ENCODE measurements at regions not wholly inside any gene's neighbourhood (a gene's known extent, or its start where the extent isn't known, plus 50 kb on each side); places are given as distances from the start of the nearest gene placed in this dataset.
"Not testable (repeated sequence)": the region's sequence is repeated elsewhere in the genome, so short reads cannot be mapped to it uniquely, and the experiment has no call there.

DNA sequence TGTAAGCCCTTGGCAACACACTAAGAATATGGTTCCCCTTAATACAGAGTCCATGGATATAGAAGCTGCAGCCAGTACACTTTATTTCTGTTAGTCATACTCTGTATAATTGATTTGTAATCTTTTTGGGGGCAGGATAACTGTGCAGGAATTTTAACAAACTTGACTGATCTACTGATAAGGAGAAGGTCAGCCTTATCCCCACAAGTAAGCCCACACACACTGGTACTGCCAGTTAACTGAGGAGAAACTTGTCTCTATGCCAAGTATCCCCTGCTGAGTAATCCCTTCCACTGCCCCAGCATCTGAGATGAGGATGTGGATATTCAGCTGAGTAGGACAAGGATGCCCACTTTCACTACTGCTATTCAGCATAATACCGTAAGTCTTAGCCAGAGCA is 154.9 kb upstream of the CXXC4 start (continued):
- no peak for TF ChIP-seq ZNF426 (tag by site-specific recombination; IDR thresholded peaks at IDR 0.05)

DNA sequence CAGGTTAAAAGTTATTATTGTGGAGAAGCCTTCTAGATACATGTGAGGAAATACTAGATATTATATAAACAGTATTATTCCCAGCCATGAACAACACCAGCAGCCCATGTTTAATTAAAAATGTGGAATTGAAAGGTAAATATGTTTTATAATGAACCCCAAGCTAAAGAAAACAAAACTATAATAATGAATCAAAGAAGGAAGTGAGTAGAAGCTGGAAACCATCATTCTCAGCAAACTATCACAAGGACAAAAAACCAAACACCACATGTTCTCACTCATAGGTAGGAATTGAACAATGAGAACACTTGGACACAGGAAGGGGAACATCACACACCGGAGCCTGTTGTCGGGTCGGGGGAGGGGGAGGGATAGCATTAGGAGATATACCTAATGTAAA is 167.6 kb upstream of the CXXC4 start:
- H3K4me1 ChIP-seq (ENCODE audit: control insufficient read depth, insufficient read depth, low read length); H3K27ac ChIP-seq (ENCODE audit: extremely low read depth, low read depth, low read length); POLR2A ChIA-PET; H3K36me3 ChIP-seq (ENCODE audit: control insufficient read depth in 2 of 2, insufficient read depth in 1 of 2, low read length in 2 of 2); H3K9me3 ChIP-seq (ENCODE audit: control insufficient read depth, insufficient read depth, low read depth, low read length); H3K4me3 ChIP-seq (ENCODE audit: low read depth, low read length): not testable (repeated sequence)
- CTCF ChIA-PET, result interaction anchor here (0.5 kb wide), 1 partner anchor 19 kb away, joined by 3 read pairs; no protein-coding TSS in a partner anchor

DNA sequence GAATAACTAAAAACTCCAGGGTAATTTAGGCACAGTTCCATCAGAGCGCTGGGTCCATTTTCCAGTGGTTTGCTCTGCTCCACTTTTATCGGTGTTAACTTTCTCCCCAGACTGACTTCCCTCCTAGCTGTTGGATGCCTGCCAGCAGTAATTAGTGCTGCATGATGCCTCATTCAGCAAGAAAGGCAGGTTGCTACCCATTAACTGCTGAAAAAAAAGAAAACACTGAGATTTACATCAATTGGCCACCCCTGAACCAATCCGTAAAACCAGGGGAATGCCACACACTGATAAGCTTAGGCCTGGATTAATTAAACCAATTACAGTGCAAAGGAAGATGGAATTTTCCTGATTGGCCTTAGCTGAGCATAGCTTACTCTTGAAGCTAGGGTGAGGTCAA is 182.4 kb upstream of the CXXC4 start:
- CTCF ChIA-PET, result interaction anchor here (0.5 to 0.6 kb wide), 2 partner anchors 27 to 239 kb away, joined by 3 to 5 read pairs; no protein-coding TSS in a partner anchor
- no peaks in the 10 kb centered on the region for H3K36me3 ChIP-seq (ENCODE audit: control insufficient read depth in 2 of 2, insufficient read depth in 1 of 2, low read length in 2 of 2)
- POLR2A ChIA-PET, result no interaction called here
- H3K4me3 ChIP-seq (ENCODE audit: low read depth, low read length), result no peak overlapping the region
- H3K27ac ChIP-seq (ENCODE audit: extremely low read depth, low read depth, low read length), result no peak overlapping the region
- no peaks in the 10 kb centered on the region for H3K9me3 ChIP-seq (ENCODE audit: control insufficient read depth, insufficient read depth, low read depth, low read length)
- TF ChIP-seq KLF7 (tag by site-specific recombination; IDR thresholded peaks at IDR 0.05; ENCODE audit: borderline replicate concordance), result no peak
- no peak for TF ChIP-seq ZNF777 (tag by site-specific recombination; IDR thresholded peaks at IDR 0.05; ENCODE audit: borderline replicate concordance)
- TF ChIP-seq ZIC2 (tag by site-specific recombination; IDR thresholded peaks at IDR 0.05), result no peak
- no peak for TF ChIP-seq ZSCAN30 (tag by site-specific recombination; IDR thresholded peaks at IDR 0.05)
- TF ChIP-seq ZNF175 (tag by site-specific recombination; IDR thresholded peaks at IDR 0.05), result no peak
- no peak for TF ChIP-seq ZNF561 (tag by site-specific recombination; IDR thresholded peaks at IDR 0.05; ENCODE audit: borderline replicate concordance)
- no peak for TF ChIP-seq WT1 (tag by site-specific recombination; IDR thresholded peaks at IDR 0.05)
- no peak for TF ChIP-seq KLF8 (tag by site-specific recombination; IDR thresholded peaks at IDR 0.05)
- no peak for TF ChIP-seq SCRT1 (tag by site-specific recombination; IDR thresholded peaks at IDR 0.05; ENCODE audit: borderline replicate concordance)
- H3K4me1 ChIP-seq (ENCODE audit: control insufficient read depth, insufficient read depth, low read length), result no peaks in the 10 kb centered on the region

DNA sequence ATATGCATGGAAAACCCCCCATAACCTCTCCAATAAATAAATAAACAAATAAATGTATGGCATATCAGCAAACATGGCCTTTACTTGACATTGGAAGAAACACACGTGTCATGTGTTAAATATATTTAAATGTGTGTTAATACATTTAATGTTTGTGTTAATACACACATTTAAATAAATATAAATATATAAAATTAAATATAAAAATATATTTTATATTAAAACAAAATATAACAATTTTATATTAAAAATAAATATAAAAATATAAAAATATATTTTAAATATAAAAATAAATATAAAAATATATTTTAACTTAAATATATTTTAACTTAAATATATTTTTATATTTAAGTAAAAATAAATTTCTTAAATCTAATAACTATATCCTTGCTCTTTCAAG is 187.6 kb upstream of the CXXC4 start:
- no peaks in the 10 kb centered on the region for H3K4me1 ChIP-seq (ENCODE audit: control insufficient read depth, insufficient read depth, low read length)
- TF ChIP-seq ZNF571 (tag by site-specific recombination; IDR thresholded peaks at IDR 0.05), result no peak
- TF ChIP-seq MYNN (tag by site-specific recombination; IDR thresholded peaks at IDR 0.05; ENCODE audit: borderline replicate concordance), result no peak
- TF ChIP-seq ZNF239 (tag by site-specific recombination; IDR thresholded peaks at IDR 0.05), result no peak
- no peak for TF ChIP-seq SETDB1 (IDR thresholded peaks at IDR 0.05; ENCODE audit: insufficient read length, low read length)
- TF ChIP-seq ZNF558 (tag by site-specific recombination; IDR thresholded peaks at IDR 0.05), result no peak
- TF ChIP-seq OSR2 (tag by site-specific recombination; IDR thresholded peaks at IDR 0.05), result no peak
- TF ChIP-seq GLIS2 (tag by site-specific recombination; IDR thresholded peaks at IDR 0.05), result no peak
- TF ChIP-seq, protein P1, sequence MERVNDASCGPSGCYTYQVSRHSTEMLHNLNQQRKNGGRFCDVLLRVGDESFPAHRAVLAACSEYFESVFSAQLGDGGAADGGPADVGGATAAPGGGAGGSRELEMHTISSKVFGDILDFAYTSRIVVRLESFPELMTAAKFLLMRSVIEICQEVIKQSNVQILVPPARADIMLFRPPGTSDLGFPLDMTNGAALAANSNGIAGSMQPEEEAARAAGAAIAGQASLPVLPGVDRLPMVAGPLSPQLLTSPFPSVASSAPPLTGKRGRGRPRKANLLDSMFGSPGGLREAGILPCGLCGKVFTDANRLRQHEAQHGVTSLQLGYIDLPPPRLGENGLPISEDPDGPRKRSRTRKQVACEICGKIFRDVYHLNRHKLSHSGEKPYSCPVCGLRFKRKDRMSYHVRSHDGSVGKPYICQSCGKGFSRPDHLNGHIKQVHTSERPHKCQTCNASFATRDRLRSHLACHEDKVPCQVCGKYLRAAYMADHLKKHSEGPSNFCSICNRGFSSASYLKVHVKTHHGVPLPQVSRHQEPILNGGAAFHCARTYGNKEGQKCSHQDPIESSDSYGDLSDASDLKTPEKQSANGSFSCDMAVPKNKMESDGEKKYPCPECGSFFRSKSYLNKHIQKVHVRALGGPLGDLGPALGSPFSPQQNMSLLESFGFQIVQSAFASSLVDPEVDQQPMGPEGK (tag by site-specific recombination; IDR thresholded peaks at IDR 0.05), result no peak
- no peak for TF ChIP-seq ZNF837 (tag by site-specific recombination; IDR thresholded peaks at IDR 0.05)
- TF ChIP-seq GLI2 (tag by site-specific recombination; IDR thresholded peaks at IDR 0.05; ENCODE audit: borderline replicate concordance, low read depth), result no peak
- TF ChIP-seq, protein P2, sequence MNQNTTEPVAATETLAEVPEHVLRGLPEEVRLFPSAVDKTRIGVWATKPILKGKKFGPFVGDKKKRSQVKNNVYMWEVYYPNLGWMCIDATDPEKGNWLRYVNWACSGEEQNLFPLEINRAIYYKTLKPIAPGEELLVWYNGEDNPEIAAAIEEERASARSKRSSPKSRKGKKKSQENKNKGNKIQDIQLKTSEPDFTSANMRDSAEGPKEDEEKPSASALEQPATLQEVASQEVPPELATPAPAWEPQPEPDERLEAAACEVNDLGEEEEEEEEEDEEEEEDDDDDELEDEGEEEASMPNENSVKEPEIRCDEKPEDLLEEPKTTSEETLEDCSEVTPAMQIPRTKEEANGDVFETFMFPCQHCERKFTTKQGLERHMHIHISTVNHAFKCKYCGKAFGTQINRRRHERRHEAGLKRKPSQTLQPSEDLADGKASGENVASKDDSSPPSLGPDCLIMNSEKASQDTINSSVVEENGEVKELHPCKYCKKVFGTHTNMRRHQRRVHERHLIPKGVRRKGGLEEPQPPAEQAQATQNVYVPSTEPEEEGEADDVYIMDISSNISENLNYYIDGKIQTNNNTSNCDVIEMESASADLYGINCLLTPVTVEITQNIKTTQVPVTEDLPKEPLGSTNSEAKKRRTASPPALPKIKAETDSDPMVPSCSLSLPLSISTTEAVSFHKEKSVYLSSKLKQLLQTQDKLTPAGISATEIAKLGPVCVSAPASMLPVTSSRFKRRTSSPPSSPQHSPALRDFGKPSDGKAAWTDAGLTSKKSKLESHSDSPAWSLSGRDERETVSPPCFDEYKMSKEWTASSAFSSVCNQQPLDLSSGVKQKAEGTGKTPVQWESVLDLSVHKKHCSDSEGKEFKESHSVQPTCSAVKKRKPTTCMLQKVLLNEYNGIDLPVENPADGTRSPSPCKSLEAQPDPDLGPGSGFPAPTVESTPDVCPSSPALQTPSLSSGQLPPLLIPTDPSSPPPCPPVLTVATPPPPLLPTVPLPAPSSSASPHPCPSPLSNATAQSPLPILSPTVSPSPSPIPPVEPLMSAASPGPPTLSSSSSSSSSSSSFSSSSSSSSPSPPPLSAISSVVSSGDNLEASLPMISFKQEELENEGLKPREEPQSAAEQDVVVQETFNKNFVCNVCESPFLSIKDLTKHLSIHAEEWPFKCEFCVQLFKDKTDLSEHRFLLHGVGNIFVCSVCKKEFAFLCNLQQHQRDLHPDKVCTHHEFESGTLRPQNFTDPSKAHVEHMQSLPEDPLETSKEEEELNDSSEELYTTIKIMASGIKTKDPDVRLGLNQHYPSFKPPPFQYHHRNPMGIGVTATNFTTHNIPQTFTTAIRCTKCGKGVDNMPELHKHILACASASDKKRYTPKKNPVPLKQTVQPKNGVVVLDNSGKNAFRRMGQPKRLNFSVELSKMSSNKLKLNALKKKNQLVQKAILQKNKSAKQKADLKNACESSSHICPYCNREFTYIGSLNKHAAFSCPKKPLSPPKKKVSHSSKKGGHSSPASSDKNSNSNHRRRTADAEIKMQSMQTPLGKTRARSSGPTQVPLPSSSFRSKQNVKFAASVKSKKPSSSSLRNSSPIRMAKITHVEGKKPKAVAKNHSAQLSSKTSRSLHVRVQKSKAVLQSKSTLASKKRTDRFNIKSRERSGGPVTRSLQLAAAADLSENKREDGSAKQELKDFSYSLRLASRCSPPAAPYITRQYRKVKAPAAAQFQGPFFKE (tag by site-specific recombination; IDR thresholded peaks at IDR 0.05; ENCODE audit: borderline replicate concordance), result no peak
- no peak for TF ChIP-seq ZBTB21 (tag by site-specific recombination; IDR thresholded peaks at IDR 0.05)
- TF ChIP-seq ZNF223 (tag by site-specific recombination; IDR thresholded peaks at IDR 0.05), result no peak
- TF ChIP-seq, protein P3, sequence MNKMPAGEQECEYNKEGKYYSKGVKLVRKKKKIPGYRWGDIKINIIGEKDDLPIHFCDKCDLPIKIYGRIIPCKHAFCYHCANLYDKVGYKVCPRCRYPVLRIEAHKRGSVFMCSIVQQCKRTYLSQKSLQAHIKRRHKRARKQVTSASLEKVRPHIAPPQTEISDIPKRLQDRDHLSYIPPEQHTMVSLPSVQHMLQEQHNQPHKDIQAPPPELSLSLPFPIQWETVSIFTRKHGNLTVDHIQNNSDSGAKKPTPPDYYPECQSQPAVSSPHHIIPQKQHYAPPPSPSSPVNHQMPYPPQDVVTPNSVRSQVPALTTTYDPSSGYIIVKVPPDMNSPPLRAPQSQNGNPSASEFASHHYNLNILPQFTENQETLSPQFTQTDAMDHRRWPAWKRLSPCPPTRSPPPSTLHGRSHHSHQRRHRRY (tag by site-specific recombination; IDR thresholded peaks at IDR 0.05), result no peak
- H3K27ac ChIP-seq (ENCODE audit: extremely low read depth, low read depth, low read length), result no peak overlapping the region
- CTCF ChIA-PET, result no interaction called here
- H3K9me3 ChIP-seq (ENCODE audit: control insufficient read depth, insufficient read depth, low read depth, low read length), result no peaks in the 10 kb centered on the region
- POLR2A ChIA-PET, result no interaction called here
- no peaks in the 10 kb centered on the region for H3K36me3 ChIP-seq (ENCODE audit: control insufficient read depth in 2 of 2, insufficient read depth in 1 of 2, low read length in 2 of 2)
- H3K4me3 ChIP-seq (ENCODE audit: low read depth, low read length), result no peak overlapping the region

Data from HEK293 (cell line).